Fibroblast of villous mesenchyme (primary cell): ENCODE measurements at regions not wholly inside any gene's neighbourhood (a gene's known extent, or its start where the extent isn't known, plus 50 kb on each side); places are given as distances from the start of the nearest gene placed in this dataset.

Source experiments
- DNase-seq: peaks from one replicate; pipeline ENCODE4 v3.0.0-alpha.2; 2010; ENCODE audit warnings: low read depth
- H3K4me3 ChIP-seq: 2 replicates; pipeline ENCODE4 v1.5.1; 2011; ENCODE audit warnings: low read depth, mild to moderate bottlenecking, low read length
- TF ChIP-seq, protein P1 (sequence below): IDR thresholded peaks from 2 replicates; pipeline ENCODE4 v1.5.1; 2012; ENCODE audit warnings: low read depth, mild to moderate bottlenecking, low read length; ENCODE audit not compliant: insufficient read depth

DNA sequence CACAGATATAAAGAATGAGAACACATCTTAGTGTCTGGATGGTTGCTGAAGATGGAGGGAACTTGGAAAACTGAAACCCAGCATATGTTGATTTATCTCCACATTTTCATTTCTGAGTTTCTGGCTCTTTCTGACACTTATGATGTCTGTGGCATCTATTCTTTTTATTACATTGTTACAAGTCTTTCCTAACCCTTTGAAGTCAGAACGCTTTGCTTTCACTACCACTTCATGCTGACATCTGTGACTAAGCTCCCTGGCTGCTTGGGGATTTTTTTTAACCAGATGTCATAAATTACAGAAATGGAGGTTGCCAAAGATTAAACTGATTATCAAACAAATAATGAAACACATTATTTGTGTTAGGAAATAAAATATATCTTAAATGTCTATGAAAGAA is 188.7 kb downstream of the KITLG start:
- TF ChIP-seq, protein P1, sequence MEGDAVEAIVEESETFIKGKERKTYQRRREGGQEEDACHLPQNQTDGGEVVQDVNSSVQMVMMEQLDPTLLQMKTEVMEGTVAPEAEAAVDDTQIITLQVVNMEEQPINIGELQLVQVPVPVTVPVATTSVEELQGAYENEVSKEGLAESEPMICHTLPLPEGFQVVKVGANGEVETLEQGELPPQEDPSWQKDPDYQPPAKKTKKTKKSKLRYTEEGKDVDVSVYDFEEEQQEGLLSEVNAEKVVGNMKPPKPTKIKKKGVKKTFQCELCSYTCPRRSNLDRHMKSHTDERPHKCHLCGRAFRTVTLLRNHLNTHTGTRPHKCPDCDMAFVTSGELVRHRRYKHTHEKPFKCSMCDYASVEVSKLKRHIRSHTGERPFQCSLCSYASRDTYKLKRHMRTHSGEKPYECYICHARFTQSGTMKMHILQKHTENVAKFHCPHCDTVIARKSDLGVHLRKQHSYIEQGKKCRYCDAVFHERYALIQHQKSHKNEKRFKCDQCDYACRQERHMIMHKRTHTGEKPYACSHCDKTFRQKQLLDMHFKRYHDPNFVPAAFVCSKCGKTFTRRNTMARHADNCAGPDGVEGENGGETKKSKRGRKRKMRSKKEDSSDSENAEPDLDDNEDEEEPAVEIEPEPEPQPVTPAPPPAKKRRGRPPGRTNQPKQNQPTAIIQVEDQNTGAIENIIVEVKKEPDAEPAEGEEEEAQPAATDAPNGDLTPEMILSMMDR, result no peak
- no peak overlapping the region for H3K4me3 ChIP-seq
- peak; percentile 86 for DNase-seq

- peak; percentile 63 for DNase-seq
- TF ChIP-seq, protein P1, result peak; percentile 65
These were observed 187.1 kb downstream of the KITLG start for GRCh38 chr12:88393017-88393767.

DNA sequence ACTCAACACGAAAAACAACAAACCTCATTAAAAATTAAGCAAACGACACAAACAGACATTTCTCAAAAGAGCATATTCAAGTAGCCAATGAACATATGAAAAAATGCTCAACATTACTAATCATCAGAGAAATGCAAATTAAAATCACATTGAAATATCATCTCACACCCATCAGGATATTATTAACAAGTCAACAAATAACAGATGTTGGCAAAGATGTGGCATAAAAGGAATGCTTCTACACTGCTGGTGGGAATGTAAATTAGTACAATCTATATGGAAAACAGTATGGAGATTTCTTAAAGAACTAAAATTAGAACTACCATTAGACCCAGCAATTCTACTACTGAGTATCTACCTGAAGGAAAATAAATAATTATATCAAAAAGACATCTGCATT is 182.2 kb downstream of the KITLG start:
- no peak for DNase-seq
- no peak overlapping the region for H3K4me3 ChIP-seq
- TF ChIP-seq, protein P1, result no peak

More at GRCh38 chr12:88393017-88393767, 187.1 kb downstream of the KITLG start:
- no peak overlapping the region for H3K4me3 ChIP-seq

DNA sequence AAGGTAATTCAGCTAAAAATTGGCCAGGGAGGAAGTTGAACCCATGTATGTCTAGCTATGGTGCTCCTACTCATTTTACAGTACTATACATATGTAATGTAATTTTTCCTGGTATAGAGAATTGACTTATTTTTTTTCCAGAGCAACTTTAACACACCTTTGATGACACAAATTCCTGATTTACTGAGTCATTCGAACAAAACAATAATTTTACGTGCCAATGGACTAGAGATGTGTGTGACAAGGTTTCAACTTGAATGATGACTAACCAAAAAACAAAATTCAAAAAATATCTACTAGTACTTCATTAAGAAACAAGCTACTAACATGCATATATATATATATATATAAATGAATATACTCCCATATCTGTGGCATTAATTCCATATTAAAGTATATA is 180.5 kb downstream of the KITLG start:
- TF ChIP-seq, protein P1, result no peak
- no peak for DNase-seq
- no peak overlapping the region for H3K4me3 ChIP-seq

DNA sequence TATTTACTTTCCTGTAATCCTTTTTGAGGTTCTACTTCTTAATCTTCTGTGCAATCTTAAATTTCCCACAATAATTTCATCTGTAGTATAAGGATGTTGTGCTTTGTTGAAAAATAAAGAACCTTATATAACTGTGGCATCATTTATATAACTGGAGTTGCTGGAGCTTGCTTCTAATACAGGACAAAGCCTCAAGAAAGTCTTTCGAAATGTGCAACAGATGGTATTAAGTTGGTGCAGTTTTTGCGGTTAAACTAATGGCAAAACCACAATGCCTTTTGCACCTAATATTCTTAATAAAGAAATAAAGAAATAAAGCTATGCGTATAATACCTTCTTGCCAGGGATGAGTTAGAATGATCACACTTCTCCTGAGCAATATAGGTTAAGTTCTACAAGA is 180.0 kb downstream of the KITLG start:
- H3K4me3 ChIP-seq, result no peak overlapping the region
- no peak for DNase-seq
- TF ChIP-seq, protein P1, result no peak

DNA sequence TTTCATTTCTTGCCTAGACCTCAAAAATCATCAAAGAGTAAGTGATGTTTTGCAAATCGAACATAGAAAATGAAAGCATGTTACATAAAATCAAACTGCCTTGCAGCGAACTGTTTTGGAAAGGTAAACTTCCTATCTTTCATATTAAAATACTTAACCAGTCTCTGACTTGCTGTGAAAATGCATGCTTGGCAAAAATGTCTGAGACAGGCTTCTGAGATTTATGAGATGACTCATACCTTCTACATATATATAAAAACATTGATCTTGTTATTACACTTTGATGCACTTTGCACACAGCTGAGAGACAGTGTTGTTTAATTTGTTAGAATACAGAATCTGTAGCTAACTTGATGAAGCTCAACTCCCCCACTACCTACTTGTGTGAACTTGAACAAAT is 179.1 kb downstream of the KITLG start:
- H3K4me3 ChIP-seq, result no peak overlapping the region
- TF ChIP-seq, protein P1, result no peak
- peak; percentile 33 for DNase-seq

- DNase-seq, result no peak
- TF ChIP-seq, protein P1, result no peak
- H3K4me3 ChIP-seq, result no peak overlapping the region
These were observed 173.4 kb downstream of the KITLG start for GRCh38 chr12:88406905-88407304.
